ENCODE measurements at regions not wholly inside any gene's neighbourhood (a gene's known extent, or its start where the extent isn't known, plus 50 kb on each side); places are given as distances from the start of the nearest gene placed in this dataset.
"Not testable (repeated sequence)": the region's sequence is repeated elsewhere in the genome, so short reads cannot be mapped to it uniquely, and the experiment has no call there.

DNA sequence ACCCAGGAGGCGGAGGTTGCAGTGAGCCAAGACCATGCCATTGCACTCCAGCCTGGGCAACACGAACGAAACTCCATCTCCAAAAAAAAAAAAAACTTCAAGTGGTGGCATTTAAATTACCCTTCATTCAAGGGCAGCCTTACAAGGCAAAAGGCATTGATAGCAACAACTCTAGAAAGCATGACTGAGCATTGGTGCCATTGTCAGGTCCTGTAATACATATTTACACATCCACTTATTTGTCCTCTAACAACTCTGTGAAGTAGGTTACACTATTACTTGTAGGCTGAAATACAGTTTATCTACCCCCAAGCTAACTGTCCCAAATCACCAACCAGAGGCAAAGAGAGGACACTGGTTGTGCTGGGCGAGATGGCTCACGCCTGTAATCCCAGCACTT, 52.7 kb upstream of the LARP1 start:
- TF ChIP-seq, protein P1, sequence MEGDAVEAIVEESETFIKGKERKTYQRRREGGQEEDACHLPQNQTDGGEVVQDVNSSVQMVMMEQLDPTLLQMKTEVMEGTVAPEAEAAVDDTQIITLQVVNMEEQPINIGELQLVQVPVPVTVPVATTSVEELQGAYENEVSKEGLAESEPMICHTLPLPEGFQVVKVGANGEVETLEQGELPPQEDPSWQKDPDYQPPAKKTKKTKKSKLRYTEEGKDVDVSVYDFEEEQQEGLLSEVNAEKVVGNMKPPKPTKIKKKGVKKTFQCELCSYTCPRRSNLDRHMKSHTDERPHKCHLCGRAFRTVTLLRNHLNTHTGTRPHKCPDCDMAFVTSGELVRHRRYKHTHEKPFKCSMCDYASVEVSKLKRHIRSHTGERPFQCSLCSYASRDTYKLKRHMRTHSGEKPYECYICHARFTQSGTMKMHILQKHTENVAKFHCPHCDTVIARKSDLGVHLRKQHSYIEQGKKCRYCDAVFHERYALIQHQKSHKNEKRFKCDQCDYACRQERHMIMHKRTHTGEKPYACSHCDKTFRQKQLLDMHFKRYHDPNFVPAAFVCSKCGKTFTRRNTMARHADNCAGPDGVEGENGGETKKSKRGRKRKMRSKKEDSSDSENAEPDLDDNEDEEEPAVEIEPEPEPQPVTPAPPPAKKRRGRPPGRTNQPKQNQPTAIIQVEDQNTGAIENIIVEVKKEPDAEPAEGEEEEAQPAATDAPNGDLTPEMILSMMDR (IDR thresholded peaks at IDR 0.05; ENCODE audit: low read depth, low read length, missing control alignments): no peak
- no peak overlapping the region for H3K4me3 ChIP-seq (ENCODE audit: low read depth, low read length)
- in situ Hi-C loops (cut with HindIII; ENCODE audit: low sequenced_read_pairs): no loop called here
- no peak for DNase-seq (ENCODE audit: low read depth)

DNA sequence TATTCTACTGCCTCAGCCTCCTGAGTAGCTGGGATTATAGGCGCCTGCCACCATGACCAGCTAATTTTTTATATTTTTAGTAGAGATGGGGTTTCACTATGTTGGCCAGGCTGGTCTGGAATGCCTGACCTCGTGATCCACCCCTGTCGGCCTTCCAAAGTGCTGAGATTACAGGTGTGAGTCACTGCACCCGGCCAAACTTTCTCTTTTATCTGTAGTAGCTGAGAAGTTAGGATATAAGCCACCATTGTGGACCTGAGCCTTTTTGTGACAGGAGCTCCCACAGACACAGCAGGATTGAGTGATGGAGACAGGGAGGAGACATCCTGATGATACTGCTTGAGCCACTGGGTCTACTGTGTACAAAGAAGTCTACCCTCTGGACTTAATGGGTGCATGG, 53.5 kb upstream of the LARP1 start:
- DNase-seq (ENCODE audit: low read depth); in situ Hi-C loops (cut with HindIII; ENCODE audit: low sequenced_read_pairs); H3K4me3 ChIP-seq (ENCODE audit: low read depth, low read length): not testable (repeated sequence)

DNA sequence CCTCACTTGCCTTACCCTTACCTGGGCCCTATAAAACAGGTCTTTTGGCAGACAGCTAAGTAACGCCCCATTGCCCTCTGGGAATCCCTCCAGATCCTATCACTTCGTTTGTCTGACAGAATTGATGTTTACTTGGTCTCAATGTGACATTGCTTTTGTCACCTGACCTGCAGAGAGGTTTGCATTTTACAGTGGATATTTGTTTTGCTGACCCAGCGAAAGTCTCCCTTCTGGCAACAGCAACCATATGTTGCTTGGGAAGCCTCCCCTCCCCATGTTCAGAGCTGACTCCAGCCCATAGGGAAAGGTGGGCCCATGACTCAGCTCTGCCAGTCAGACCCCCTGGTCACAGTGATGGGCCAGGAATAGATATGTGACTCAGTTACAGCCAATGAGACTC, 54.0 kb upstream of the LARP1 start:
- DNase-seq (ENCODE audit: low read depth): no peak
- in situ Hi-C loops (cut with HindIII; ENCODE audit: low sequenced_read_pairs): no loop called here
- TF ChIP-seq, protein P1 (IDR thresholded peaks at IDR 0.05; ENCODE audit: low read depth, low read length, missing control alignments): no peak

DNA sequence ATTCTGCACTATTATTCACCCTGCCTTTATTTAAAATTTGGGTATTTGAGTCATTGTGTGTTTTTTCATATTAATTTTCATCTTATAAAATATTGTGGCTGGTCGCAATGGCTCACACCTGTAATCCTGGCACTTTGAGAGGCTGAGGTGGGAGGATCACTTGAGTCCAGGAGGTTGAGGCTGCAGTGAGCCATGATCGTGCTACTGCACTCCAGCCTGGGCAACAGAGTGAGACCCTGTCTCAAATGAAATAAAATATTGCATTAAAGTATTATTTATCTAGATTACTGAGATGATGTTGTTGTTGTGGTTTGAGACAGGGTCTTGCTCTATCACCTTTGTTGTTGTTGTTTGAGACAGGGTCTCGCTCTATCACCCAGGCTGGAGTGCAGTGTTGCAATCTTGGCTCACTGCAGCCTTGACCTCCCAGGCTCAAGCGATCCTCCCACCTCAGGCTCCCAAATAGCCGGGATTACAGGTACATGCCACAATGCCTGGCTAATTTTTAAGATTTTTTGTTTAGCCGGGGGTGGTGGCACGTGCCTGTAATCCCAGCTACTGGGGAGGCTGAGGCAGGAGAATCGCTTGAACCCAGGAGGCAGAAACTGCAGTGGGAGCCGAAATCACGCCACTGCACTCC, 54.8 kb upstream of the LARP1 start:
- in situ Hi-C loops (cut with HindIII; ENCODE audit: low sequenced_read_pairs); DNase-seq (ENCODE audit: low read depth); H3K4me3 ChIP-seq (ENCODE audit: low read depth, low read length): not testable (repeated sequence)

More for the DNA sequence above, 54.0 kb upstream of the LARP1 start:
- no peak overlapping the region for H3K4me3 ChIP-seq (ENCODE audit: low read depth, low read length)

DNA sequence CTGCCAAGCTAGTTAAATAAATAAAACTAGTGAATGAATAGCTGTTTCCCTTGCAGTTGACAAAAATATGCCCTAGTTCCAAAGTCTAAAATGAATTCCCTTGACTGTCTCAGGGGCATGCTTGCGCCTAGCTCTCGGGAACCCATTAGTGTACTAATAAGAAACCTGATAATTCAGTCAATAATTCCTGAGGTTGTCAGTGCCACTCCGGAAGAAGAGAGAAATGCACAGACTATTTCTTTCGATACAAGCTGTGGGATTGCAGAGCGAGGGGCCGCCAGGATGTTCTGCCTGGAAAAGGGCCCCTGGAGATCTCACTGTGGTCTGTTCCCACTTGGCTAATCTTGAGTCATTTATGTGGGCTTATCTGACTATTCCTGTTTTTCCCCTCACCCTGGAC, 56.4 kb upstream of the LARP1 start:
- H3K4me3 ChIP-seq (ENCODE audit: low read depth, low read length): no peak overlapping the region
- TF ChIP-seq, protein P1 (IDR thresholded peaks at IDR 0.05; ENCODE audit: low read depth, low read length, missing control alignments): no peak
- no peak for DNase-seq (ENCODE audit: low read depth)
- in situ Hi-C loops (cut with HindIII; ENCODE audit: low sequenced_read_pairs): no loop called here

DNA sequence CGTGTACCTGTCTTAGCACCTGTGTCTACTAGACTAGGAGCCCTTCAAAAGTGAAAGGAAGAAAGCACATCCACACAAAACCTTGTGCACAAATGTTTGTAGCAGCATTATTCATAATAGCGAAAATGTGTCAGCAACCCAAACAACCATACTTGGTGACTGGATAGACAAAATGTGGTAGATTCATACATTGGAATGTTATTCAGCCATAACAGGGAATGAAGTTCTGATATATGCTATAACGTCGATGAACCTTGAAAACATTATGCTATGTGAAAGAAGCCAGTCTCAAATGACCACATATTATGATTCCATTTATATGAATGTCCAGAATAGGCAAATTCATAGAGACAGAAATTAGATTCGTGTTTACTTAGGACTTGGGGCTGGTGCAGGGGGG, 57.8 kb upstream of the LARP1 start:
- TF ChIP-seq, protein P1 (IDR thresholded peaks at IDR 0.05; ENCODE audit: low read depth, low read length, missing control alignments): no peak
- DNase-seq (ENCODE audit: low read depth): no peak
- H3K4me3 ChIP-seq (ENCODE audit: low read depth, low read length): no peak overlapping the region
- in situ Hi-C loops (cut with HindIII; ENCODE audit: low sequenced_read_pairs): no loop called here

DNA sequence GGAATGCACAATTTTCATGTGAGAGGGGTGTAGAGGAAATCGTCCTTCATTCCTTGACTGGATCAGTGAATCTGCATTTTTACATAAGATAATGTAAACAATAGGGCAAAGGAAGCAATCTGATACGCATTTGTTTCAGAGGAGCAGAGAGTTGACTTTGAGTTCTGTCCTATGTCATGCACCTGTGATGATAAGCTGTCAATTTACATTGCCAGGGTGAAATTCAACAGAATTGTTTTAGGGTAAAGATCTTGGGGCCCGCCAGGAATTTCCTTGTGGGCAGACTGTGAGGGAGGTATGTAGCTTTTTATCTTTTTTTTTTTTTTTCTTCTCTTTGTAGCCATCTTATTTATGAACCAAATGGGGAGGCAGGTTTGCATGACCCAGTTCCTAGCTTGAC, 58.3 kb upstream of the LARP1 start:
- in situ Hi-C loops (cut with HindIII; ENCODE audit: low sequenced_read_pairs): no loop called here
- TF ChIP-seq, protein P1 (IDR thresholded peaks at IDR 0.05; ENCODE audit: low read depth, low read length, missing control alignments): no peak
- DNase-seq (ENCODE audit: low read depth): no peak
- H3K4me3 ChIP-seq (ENCODE audit: low read depth, low read length): no peak overlapping the region

DNA sequence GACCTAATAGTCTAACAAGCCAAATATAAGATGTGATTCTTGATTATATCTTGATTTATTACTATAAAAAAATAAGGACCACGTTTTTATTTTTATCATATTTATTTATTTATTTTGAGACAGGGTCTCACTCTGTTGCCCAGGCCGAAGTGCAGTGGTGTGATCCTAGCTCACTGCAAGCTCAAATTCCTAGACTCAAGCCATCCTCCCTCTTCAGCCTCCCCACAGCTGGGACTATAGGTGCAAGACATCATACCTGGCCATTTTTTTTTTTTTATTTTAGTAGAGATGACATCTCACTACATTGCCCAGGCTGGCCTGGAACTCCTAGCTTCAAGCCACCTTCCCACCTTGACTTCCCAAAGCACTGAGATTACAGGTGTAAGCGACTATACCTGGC, 61.0 kb upstream of the LARP1 start:
- H3K4me3 ChIP-seq (ENCODE audit: low read depth, low read length): no peak overlapping the region
- in situ Hi-C loops (cut with HindIII; ENCODE audit: low sequenced_read_pairs): no loop called here
- TF ChIP-seq, protein P1 (IDR thresholded peaks at IDR 0.05; ENCODE audit: low read depth, low read length, missing control alignments): no peak
- no peak for DNase-seq (ENCODE audit: low read depth)

All from astrocyte of the cerebellum (primary cell).